Tibial nerve (tissue), 4 donors: ENCODE measurements at regions not wholly inside any gene's neighbourhood (a gene's known extent, or its start where the extent isn't known, plus 50 kb on each side); places are given as distances from the start of the nearest gene placed in this dataset.
"Not testable (repeated sequence)": the region's sequence is repeated elsewhere in the genome, so short reads cannot be mapped to it uniquely, and the experiment has no call there.

Experiments used
- DNase-seq, 2 donors: peaks; one replicate each; pipeline ENCODE4 v3.0.0-alpha.2; 2019; ENCODE audit warnings: low spot score in 2 of 2
- H3K27ac ChIP-seq, 4 donors: fragments of 200-600 bp; sonication (generic) in 3 of 4; one replicate each; pipeline ENCODE4 v1.5.1; 2017 to 2019; ENCODE audit warnings: mild to moderate bottlenecking in 1 of 4
- H3K27me3 ChIP-seq, 2 donors: fragments of 200-600 bp; sonication (generic) in 1 of 2; one replicate each; pipeline versions ENCODE4 v1.5.1 to v1.6.0; 2017 to 2019
- H3K36me3 ChIP-seq, 3 donors: fragments of 200-600 bp; sonication (generic); one replicate each; pipeline ENCODE4 v1.5.1; 2018 to 2019
- H3K4me1 ChIP-seq, 4 donors: fragments of 200-600 bp; sonication (generic) in 3 of 4; one replicate each; pipeline ENCODE4 v1.5.1; 2017 to 2019
- H3K4me3 ChIP-seq, 4 donors: fragments of 200-600 bp; sonication (generic) in 3 of 4; one replicate each; pipeline ENCODE4 v1.5.1; 2017 to 2019; ENCODE audit warnings: mild to moderate bottlenecking in 1 of 4, moderate library complexity in 1 of 4
- H3K9me3 ChIP-seq, 4 donors: fragments of 200-600 bp; sonication (generic) in 3 of 4; one replicate each; pipeline ENCODE4 v1.5.1; 2017 to 2019
- CTCF ChIP-seq, 5 experiments: fragments of 200-600 bp in 3 of 5; fragments of 450-650 bp in 2 of 5; sonication (generic) in 3 of 5; IDR thresholded peaks; one replicate each; pipeline ENCODE4 v1.5.1; 2016 to 2019; ENCODE audit warnings: antibody characterized with exemption in 5 of 5, mild to moderate bottlenecking in 3 of 5, moderate library complexity in 2 of 5
- EP300 ChIP-seq, 2 donors: sonication (generic); formaldehyde crosslinking; IDR thresholded peaks; one replicate each; pipeline ENCODE4 v1.6.1; 2017; ENCODE audit warnings: antibody characterized with exemption in 2 of 2, mild to moderate bottlenecking in 1 of 2
- POLR2A ChIP-seq, 2 donors: fragments of 450-650 bp; IDR thresholded peaks; one replicate each; pipeline ENCODE4 v1.6.1; 2017; ENCODE audit warnings: antibody characterized with exemption in 2 of 2, mild to moderate bottlenecking in 2 of 2, moderate library complexity in 2 of 2
- WGBS, 2 donors: methylation state at CpG; one replicate each; pipeline ENCODE4 v1.1.5; 2018; 5-methylcytosine and 5-hydroxymethylcytosine counted together

GRCh38 chr9:102631559-102631958 lies 363.6 kb upstream of the CYLC2 start:
- Histone ChIP-seq H3K9me3 (peaks cover 0 to 19% (median 0%) of the 10 kb centered on the region in 4 donors), H3K36me3 (no peaks in the 10 kb centered on the region), H3K27me3 (no peaks in the 10 kb centered on the region), H3K4me1 (no peaks in the 10 kb centered on the region), H3K27ac (no peak overlapping the region), H3K4me3 (no peak overlapping the region)
- TF ChIP-seq CTCF (IDR thresholded peaks at IDR 0.05) (no peak), EP300 (IDR thresholded peaks at IDR 0.05) (no peak), POLR2A (IDR thresholded peaks at IDR 0.05) (no peak)
- no peak for DNase-seq

- DNase-seq, result no peak
- H3K27me3 ChIP-seq, result no peaks in the 10 kb centered on the region
- no peak overlapping the region for H3K27ac ChIP-seq
- WGBS, 2 donors, result 80 to 85% methylated on average over 2 of the region's 2 CpGs
- no peak for TF ChIP-seq CTCF (IDR thresholded peaks at IDR 0.05)
- no peak for TF ChIP-seq EP300 (IDR thresholded peaks at IDR 0.05)
- TF ChIP-seq POLR2A (IDR thresholded peaks at IDR 0.05), result no peak
- no peaks in the 10 kb centered on the region for H3K36me3 ChIP-seq
- no peaks in the 10 kb centered on the region for H3K4me1 ChIP-seq
- H3K4me3 ChIP-seq, result no peak overlapping the region
- peaks cover 0 to 6% (median 0%) of the 10 kb centered on the region in 4 donors for H3K9me3 ChIP-seq
Observed at GRCh38 chr9:102609461-102609860, 385.7 kb upstream of the CYLC2 start.

GRCh38 chr9:102603198-102604195 lies 391.6 kb upstream of the CYLC2 start:
- H3K4me3 ChIP-seq, H3K4me1 ChIP-seq, H3K36me3 ChIP-seq, H3K27me3 ChIP-seq, DNase-seq, H3K27ac ChIP-seq: not testable (repeated sequence)
- peaks cover 0 to 39% (median 5%) of the 10 kb centered on the region in 4 donors for H3K9me3 ChIP-seq
- WGBS, 2 donors, result 94 to 96% methylated on average over 39 to 45 of the region's 47 CpGs

GRCh38 chr9:102594241-102594640 lies 400.9 kb upstream of the CYLC2 start:
- 86% methylated on average over 3 of the region's 3 CpGs for WGBS, 2 donors
- DNase-seq, result no peak
- peaks cover 0 to 6% (median 0%) of the 10 kb centered on the region in 4 donors for H3K9me3 ChIP-seq
- no peaks in the 10 kb centered on the region for H3K36me3 ChIP-seq
- H3K27me3 ChIP-seq, result no peaks in the 10 kb centered on the region
- H3K4me1 ChIP-seq, result no peaks in the 10 kb centered on the region
- H3K4me3 ChIP-seq, result no peak overlapping the region
- H3K27ac ChIP-seq, result no peak overlapping the region
- TF ChIP-seq CTCF (IDR thresholded peaks at IDR 0.05) (no peak), POLR2A (IDR thresholded peaks at IDR 0.05) (no peak), EP300 (IDR thresholded peaks at IDR 0.05) (no peak)

- H3K36me3 ChIP-seq, result no peaks in the 10 kb centered on the region
- WGBS, 2 donors, result 39 to 57% methylated on average over 2 of the region's 2 CpGs
- TF ChIP-seq CTCF (IDR thresholded peaks at IDR 0.05), result no peak
- TF ChIP-seq POLR2A (IDR thresholded peaks at IDR 0.05), result no peak
- no peak for TF ChIP-seq EP300 (IDR thresholded peaks at IDR 0.05)
- no peaks in the 10 kb centered on the region for H3K27me3 ChIP-seq
- H3K4me1 ChIP-seq, result no peaks in the 10 kb centered on the region
- no peak overlapping the region for H3K4me3 ChIP-seq
- no peaks in the 10 kb centered on the region for H3K9me3 ChIP-seq
- no peak for DNase-seq
- no peak overlapping the region for H3K27ac ChIP-seq
Observed at GRCh38 chr9:102587281-102587680, 407.9 kb upstream of the CYLC2 start.
